GM12878 (cell line): ENCODE measurements at regions not wholly inside any gene's neighbourhood (a gene's known extent, or its start where the extent isn't known, plus 50 kb on each side); places are given as distances from the start of the nearest gene placed in this dataset.

Experiments
- ATAC-seq: fragments of 200-7000 bp; cut with Tn5 transposase; 3 replicates; pipeline ENCODE4 v1.9.1; 2020; ENCODE audit warnings: mild to moderate bottlenecking, moderate library complexity
- BruUV-seq: library from RNA; stranded (reverse); fragments of 400-500 nt; replicated peaks from 2 replicates; lab custom pipeline; 2021; lab: Mats Ljungman, UMichigan
- CTCF ChIA-PET: fragments of 300-600 bp; sonication (Branson Sonifier 250); formaldehyde crosslinking; extraction: SDS; loops from one replicate; lab custom pipeline; 2021; ENCODE audit warnings: inconsistent platforms; lab: Yijun Ruan, JAX
- POLR2A ChIA-PET: fragments of 350-600 bp; formaldehyde crosslinking; extraction: SDS; loops from one replicate; lab custom pipeline; 2021; ENCODE audit warnings: inconsistent platforms; lab: Charles Lee
- RAD21 ChIA-PET: fragments of 300-600 bp; sonication (Branson Sonifier 250); formaldehyde crosslinking; loops from one replicate; lab custom pipeline; 2023; ENCODE audit warnings: antibody characterized with exemption; ENCODE audit not compliant: unreplicated experiment; lab: Charles Lee
- SMC1A ChIA-PET: fragments of 300-600 bp; sonication (Branson Sonifier 250); formaldehyde crosslinking; loops from one replicate; lab custom pipeline; 2023; ENCODE audit not compliant: unreplicated experiment, uncharacterized antibody; lab: Charles Lee
- DNase-seq: peaks from one replicate; pipeline ENCODE4 v3.0.0-alpha.2; 2011; ENCODE audit warnings: low read depth, low spot score
- FAIRE-seq: peaks from 3 replicates; lab custom pipeline; 2011; peaks lifted over from hg19 to GRCh38; lab: Jason Lieb, UNC
- H2AFZ ChIP-seq: 2 replicates; pipeline ENCODE4 v1.6.0; 2011; ENCODE audit warnings: low read depth, low read length, control low read depth; ENCODE audit not compliant: control insufficient read depth
- H3K27ac ChIP-seq: 2 replicates; pipeline ENCODE4 v1.5.1; 2011; ENCODE audit warnings: control low read depth; ENCODE audit not compliant: control insufficient read depth, insufficient read depth
- H3K27me3 ChIP-seq, 2 experiments: replicated peaks in 1 of 2; 2 replicates each; pipeline versions ENCODE4 v1.6.0 to v1.6.1; 2011; ENCODE audit warnings: low read length in 1 of 2; ENCODE audit not compliant: control insufficient read depth in 2 of 2, insufficient read depth in 2 of 2
- H3K36me3 ChIP-seq, 2 experiments: 2 replicates each; pipeline ENCODE4 v1.5.1; 2011; ENCODE audit warnings: low read length in 1 of 2; ENCODE audit not compliant: control insufficient read depth in 2 of 2, insufficient read depth in 2 of 2
- H3K4me1 ChIP-seq: 2 replicates; pipeline ENCODE4 v1.6.1; 2011; ENCODE audit warnings: mild to moderate bottlenecking, low read length, moderate library complexity, mixed read lengths; ENCODE audit not compliant: control insufficient read depth, insufficient read depth
- H3K4me2 ChIP-seq: 2 replicates; pipeline ENCODE4 v1.6.0; 2011; ENCODE audit warnings: control low read depth; ENCODE audit not compliant: control insufficient read depth, insufficient read depth
- H3K4me3 ChIP-seq: fragments of 200-600 bp; sonication (generic); 2 replicates; pipeline ENCODE4 v1.5.1; 2016
- H3K79me2 ChIP-seq: 2 replicates; pipeline ENCODE4 v1.6.0; 2011; ENCODE audit warnings: low read length; ENCODE audit not compliant: control insufficient read depth, insufficient read depth
- H3K9ac ChIP-seq: 2 replicates; pipeline ENCODE4 v1.8.0; 2011; ENCODE audit warnings: low read length, control low read depth, mixed read lengths; ENCODE audit not compliant: control insufficient read depth, insufficient read depth
- H3K9me3 ChIP-seq: replicated peaks from 3 replicates; pipeline ENCODE4 v1.5.1; 2011; ENCODE audit warnings: mild to moderate bottlenecking, low read length; ENCODE audit not compliant: control insufficient read depth, insufficient read depth
- H4K20me1 ChIP-seq: 2 replicates; pipeline ENCODE4 v1.6.0; 2011; ENCODE audit not compliant: control insufficient read depth, insufficient read depth
- CHD2 ChIP-seq: IDR thresholded peaks from 2 replicates; pipeline ENCODE4 v1.6.1; 2011; ENCODE audit warnings: low read depth, low read length, improper control_type of control experiment, borderline replicate concordance
- PAX8 ChIP-seq: fragments of 450-650 bp; IDR thresholded peaks from 2 replicates; pipeline ENCODE4 v1.6.1; 2017; ENCODE audit warnings: mild to moderate bottlenecking, moderate library complexity
- PML ChIP-seq: IDR thresholded peaks from 2 replicates; pipeline ENCODE4 v1.6.1; 2012; ENCODE audit warnings: low read length, inconsistent platforms
- WGBS: methylation state at CpG from one replicate; pipeline ENCODE4 v1.1.6; 2016; ENCODE audit warnings: low lambda C conversion rate; ENCODE audit not compliant: insufficient replicate concordance, insufficient coverage; ENCODE audit errors: missing lambda C conversion rate; 5-methylcytosine and 5-hydroxymethylcytosine counted together
- in situ Hi-C: fragments of 300-500 bp; cut with MboI; formaldehyde crosslinking; loops from 9 replicates; pipeline ENCODE4 v1.14.3; 2018; ENCODE audit warnings: mixed read lengths
- intact Hi-C: fragments of 100-400 bp; cut with micrococcal nuclease; formaldehyde crosslinking; loops from one replicate; pipeline ENCODE4 v1.14.2; 2022; ENCODE audit not compliant: unreplicated experiment
- TF ChIP-seq, protein P1 (sequence below): fragments of 450-650 bp; IDR thresholded peaks from 2 replicates; pipeline ENCODE4 v1.6.1; 2018; ENCODE audit warnings: mild to moderate bottlenecking, low read depth, moderate library complexity; ENCODE audit not compliant: partially characterized antibody
- TF ChIP-seq, protein P2 (sequence below): IDR thresholded peaks from 2 replicates; pipeline ENCODE4 v1.6.1; 2012; ENCODE audit warnings: low read depth, low read length, improper control_type of control experiment
- TF ChIP-seq, protein P3 (sequence below): IDR thresholded peaks from 2 replicates; pipeline ENCODE4 v1.6.1; 2012; ENCODE audit warnings: improper control_type of control experiment, low read depth, low read length; ENCODE audit not compliant: insufficient replicate concordance
- TF ChIP-seq, protein P4 (sequence below): fragments of 450-650 bp; IDR thresholded peaks from 2 replicates; pipeline ENCODE4 v1.6.1; 2018; ENCODE audit warnings: borderline replicate concordance, mild to moderate bottlenecking; ENCODE audit not compliant: partially characterized antibody

DNA sequence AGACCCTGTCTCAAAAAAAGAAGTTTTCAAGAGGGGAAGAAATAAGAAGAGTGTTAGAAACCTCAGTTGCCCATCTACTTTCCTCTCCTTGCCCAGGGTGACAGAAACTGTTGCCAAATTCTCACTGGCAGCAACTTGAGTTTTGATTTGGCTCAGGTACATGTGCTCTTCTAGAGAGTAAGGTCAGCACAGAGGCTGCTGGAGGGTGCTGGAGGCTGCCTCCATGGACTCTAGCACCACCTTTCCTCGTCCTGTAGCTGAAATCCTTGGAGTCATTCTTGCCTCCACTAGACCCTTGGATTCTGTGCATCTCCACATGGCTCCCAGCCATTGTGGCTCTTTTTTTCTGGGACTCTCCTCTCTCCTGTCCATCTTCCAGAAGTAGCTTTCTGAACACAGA lies 149.1 kb downstream of the TM9SF2 start (continued):
- TF ChIP-seq, protein P1, sequence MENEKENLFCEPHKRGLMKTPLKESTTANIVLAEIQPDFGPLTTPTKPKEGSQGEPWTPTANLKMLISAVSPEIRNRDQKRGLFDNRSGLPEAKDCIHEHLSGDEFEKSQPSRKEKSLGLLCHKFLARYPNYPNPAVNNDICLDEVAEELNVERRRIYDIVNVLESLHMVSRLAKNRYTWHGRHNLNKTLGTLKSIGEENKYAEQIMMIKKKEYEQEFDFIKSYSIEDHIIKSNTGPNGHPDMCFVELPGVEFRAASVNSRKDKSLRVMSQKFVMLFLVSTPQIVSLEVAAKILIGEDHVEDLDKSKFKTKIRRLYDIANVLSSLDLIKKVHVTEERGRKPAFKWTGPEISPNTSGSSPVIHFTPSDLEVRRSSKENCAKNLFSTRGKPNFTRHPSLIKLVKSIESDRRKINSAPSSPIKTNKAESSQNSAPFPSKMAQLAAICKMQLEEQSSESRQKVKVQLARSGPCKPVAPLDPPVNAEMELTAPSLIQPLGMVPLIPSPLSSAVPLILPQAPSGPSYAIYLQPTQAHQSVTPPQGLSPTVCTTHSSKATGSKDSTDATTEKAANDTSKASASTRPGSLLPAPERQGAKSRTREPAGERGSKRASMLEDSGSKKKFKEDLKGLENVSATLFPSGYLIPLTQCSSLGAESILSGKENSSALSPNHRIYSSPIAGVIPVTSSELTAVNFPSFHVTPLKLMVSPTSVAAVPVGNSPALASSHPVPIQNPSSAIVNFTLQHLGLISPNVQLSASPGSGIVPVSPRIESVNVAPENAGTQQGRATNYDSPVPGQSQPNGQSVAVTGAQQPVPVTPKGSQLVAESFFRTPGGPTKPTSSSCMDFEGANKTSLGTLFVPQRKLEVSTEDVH: no peak
- TF ChIP-seq, protein P2, sequence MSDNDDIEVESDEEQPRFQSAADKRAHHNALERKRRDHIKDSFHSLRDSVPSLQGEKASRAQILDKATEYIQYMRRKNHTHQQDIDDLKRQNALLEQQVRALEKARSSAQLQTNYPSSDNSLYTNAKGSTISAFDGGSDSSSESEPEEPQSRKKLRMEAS: no peak
- no peak for TF ChIP-seq PAX8

DNA sequence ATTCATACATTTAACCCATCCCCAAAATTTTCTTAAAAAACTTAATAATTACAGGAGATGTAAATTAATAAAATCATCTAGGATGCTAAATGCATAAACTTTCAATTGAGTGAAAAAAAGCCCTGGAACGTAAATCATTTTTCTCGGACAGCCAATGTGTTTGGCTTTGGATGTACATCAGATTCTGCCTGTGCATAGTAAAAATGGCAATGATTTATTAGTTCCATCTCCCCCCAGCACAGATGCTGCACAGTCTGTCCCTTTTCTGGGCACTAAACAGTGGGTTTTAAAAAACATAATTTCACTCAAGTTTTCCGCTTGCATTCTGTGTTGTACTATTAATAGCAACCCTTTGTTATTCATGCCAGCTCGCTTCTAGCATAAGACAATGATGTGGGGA lies 147.7 kb downstream of the TM9SF2 start:
- ATAC-seq (no peak), DNase-seq (no peak), FAIRE-seq (no peak)
- intact Hi-C loops: no loop called here
- Histone ChIP-seq H3K27me3 (no peaks in the 10 kb centered on the region), H3K4me2 (no peak overlapping the region), H3K9ac (no peak overlapping the region), H3K9me3 (no peaks in the 10 kb centered on the region), H3K4me1 (no peaks in the 10 kb centered on the region), H3K4me3 (no peak overlapping the region), H4K20me1 (no peaks in the 10 kb centered on the region), H3K36me3 (no peaks in the 10 kb centered on the region), H3K27ac (no peak overlapping the region), H2AFZ (no peak overlapping the region), H3K79me2 (no peaks in the 10 kb centered on the region)
- in situ Hi-C loops: no loop called here
- ChIA-PET POLR2A (no interaction called here), CTCF (interaction anchor here (1.1 to 1.4 kb wide), 4 partner anchors 8 to 866 kb away, joined by 3 read pairs; no protein-coding TSS in a partner anchor), SMC1A (interaction anchor here (1.3 kb wide), 1 partner anchor 29 kb away, joined by 3 read pairs; no protein-coding TSS in a partner anchor), RAD21 (no interaction called here)
- no TSS peak for BruUV-seq
- 80% methylated on average over 4 of the region's 4 CpGs for WGBS
- TF ChIP-seq PML (no peak), CHD2 (no peak)
- TF ChIP-seq, protein P3, sequence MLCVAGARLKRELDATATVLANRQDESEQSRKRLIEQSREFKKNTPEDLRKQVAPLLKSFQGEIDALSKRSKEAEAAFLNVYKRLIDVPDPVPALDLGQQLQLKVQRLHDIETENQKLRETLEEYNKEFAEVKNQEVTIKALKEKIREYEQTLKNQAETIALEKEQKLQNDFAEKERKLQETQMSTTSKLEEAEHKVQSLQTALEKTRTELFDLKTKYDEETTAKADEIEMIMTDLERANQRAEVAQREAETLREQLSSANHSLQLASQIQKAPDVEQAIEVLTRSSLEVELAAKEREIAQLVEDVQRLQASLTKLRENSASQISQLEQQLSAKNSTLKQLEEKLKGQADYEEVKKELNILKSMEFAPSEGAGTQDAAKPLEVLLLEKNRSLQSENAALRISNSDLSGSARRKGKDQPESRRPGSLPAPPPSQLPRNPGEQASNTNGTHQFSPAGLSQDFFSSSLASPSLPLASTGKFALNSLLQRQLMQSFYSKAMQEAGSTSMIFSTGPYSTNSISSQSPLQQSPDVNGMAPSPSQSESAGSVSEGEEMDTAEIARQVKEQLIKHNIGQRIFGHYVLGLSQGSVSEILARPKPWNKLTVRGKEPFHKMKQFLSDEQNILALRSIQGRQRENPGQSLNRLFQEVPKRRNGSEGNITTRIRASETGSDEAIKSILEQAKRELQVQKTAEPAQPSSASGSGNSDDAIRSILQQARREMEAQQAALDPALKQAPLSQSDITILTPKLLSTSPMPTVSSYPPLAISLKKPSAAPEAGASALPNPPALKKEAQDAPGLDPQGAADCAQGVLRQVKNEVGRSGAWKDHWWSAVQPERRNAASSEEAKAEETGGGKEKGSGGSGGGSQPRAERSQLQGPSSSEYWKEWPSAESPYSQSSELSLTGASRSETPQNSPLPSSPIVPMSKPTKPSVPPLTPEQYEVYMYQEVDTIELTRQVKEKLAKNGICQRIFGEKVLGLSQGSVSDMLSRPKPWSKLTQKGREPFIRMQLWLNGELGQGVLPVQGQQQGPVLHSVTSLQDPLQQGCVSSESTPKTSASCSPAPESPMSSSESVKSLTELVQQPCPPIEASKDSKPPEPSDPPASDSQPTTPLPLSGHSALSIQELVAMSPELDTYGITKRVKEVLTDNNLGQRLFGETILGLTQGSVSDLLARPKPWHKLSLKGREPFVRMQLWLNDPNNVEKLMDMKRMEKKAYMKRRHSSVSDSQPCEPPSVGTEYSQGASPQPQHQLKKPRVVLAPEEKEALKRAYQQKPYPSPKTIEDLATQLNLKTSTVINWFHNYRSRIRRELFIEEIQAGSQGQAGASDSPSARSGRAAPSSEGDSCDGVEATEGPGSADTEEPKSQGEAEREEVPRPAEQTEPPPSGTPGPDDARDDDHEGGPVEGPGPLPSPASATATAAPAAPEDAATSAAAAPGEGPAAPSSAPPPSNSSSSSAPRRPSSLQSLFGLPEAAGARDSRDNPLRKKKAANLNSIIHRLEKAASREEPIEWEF: no peak
- TF ChIP-seq, protein P4, sequence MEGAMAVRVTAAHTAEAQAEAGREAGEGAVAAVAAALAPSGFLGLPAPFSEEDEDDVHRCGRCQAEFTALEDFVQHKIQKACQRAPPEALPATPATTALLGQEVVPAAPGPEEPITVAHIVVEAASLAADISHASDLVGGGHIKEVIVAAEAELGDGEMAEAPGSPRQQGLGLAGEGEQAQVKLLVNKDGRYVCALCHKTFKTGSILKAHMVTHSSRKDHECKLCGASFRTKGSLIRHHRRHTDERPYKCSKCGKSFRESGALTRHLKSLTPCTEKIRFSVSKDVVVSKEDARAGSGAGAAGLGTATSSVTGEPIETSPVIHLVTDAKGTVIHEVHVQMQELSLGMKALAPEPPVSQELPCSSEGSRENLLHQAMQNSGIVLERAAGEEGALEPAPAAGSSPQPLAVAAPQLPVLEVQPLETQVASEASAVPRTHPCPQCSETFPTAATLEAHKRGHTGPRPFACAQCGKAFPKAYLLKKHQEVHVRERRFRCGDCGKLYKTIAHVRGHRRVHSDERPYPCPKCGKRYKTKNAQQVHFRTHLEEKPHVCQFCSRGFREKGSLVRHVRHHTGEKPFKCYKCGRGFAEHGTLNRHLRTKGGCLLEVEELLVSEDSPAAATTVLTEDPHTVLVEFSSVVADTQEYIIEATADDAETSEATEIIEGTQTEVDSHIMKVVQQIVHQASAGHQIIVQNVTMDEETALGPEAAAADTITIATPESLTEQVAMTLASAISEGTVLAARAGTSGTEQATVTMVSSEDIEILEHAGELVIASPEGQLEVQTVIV: no peak
